ENCODE measurements at regions not wholly inside any gene's neighbourhood (a gene's known extent, or its start where the extent isn't known, plus 50 kb on each side); places are given as distances from the start of the nearest gene placed in this dataset.
A peak's percentile ranks its signal among the peaks of the same experiment; 100 is the strongest.

DNA sequence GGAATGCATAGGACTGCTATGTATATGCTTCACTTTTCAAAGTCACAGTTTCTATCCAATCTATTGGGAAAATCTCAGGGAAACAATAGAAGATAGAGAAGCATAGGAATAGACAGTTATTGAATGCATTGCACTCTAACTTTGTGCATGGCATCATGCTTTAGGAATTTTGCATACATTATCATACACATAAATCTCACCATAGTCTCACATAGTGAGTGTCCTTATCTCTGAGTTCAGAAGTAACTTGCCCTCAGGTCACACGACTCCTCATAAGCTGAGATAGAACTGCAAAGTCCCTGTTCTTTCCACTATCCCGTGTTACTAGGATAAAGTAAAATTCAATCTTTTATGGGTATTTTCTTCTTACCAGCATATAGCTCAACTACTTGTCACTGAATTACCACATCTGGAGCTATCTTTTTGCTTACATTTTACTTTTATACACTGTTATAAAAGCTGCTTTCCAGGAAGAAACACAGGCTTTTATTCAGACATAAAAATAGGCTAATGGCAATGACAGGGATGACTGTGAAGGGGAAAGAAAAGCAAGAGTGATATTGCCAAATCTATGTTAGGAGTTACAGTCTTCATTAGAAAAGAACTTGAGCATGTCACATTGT is 666.9 kb downstream of the XIRP2 start:
- TF ChIP-seq, protein P1, sequence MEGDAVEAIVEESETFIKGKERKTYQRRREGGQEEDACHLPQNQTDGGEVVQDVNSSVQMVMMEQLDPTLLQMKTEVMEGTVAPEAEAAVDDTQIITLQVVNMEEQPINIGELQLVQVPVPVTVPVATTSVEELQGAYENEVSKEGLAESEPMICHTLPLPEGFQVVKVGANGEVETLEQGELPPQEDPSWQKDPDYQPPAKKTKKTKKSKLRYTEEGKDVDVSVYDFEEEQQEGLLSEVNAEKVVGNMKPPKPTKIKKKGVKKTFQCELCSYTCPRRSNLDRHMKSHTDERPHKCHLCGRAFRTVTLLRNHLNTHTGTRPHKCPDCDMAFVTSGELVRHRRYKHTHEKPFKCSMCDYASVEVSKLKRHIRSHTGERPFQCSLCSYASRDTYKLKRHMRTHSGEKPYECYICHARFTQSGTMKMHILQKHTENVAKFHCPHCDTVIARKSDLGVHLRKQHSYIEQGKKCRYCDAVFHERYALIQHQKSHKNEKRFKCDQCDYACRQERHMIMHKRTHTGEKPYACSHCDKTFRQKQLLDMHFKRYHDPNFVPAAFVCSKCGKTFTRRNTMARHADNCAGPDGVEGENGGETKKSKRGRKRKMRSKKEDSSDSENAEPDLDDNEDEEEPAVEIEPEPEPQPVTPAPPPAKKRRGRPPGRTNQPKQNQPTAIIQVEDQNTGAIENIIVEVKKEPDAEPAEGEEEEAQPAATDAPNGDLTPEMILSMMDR (IDR thresholded peaks at IDR 0.05; ENCODE audit: borderline replicate concordance): no peak
- H3K27me3 ChIP-seq (ENCODE audit: low read depth): no peaks in the 10 kb centered on the region
- peaks cover 7% of the 10 kb centered on the region for H3K9me3 ChIP-seq (replicated peaks)
- DNase-seq: no peak
- intact Hi-C loops (cut with micrococcal nuclease): no loop called here
- H3K36me3 ChIP-seq: no peaks in the 10 kb centered on the region
- no peak overlapping the region for H3K4me3 ChIP-seq
- no peak overlapping the region for H3K27ac ChIP-seq (replicated peaks)
- H3K4me1 ChIP-seq: no peaks in the 10 kb centered on the region

DNA sequence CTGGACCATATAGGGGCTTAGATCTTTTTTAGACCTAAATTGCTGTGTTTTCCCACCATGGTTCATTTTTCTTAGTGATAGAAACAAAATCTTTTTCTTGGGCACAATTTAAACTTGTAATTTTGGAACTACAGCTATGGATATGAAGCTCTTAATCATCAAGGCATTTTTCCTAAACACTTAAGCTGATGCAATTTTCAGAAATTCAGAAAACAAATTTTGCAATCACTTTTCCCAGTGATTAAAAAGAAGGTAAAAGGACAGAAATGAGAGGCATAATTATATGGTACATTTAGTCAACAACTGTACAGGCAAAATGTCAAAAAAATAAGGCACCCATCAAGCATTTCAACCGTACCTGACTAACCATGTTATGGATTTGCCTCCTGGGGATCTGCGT is 665.4 kb downstream of the XIRP2 start:
- no peaks in the 10 kb centered on the region for H3K36me3 ChIP-seq
- no peak overlapping the region for H3K4me3 ChIP-seq
- no peaks in the 10 kb centered on the region for H3K27me3 ChIP-seq (ENCODE audit: low read depth)
- DNase-seq: no peak
- H3K9me3 ChIP-seq (replicated peaks): peaks cover 4% of the 10 kb centered on the region
- H3K27ac ChIP-seq (replicated peaks): no peak overlapping the region
- TF ChIP-seq, protein P1 (IDR thresholded peaks at IDR 0.05; ENCODE audit: borderline replicate concordance): no peak
- H3K4me1 ChIP-seq: no peaks in the 10 kb centered on the region
- intact Hi-C loops (cut with micrococcal nuclease): no loop called here

DNA sequence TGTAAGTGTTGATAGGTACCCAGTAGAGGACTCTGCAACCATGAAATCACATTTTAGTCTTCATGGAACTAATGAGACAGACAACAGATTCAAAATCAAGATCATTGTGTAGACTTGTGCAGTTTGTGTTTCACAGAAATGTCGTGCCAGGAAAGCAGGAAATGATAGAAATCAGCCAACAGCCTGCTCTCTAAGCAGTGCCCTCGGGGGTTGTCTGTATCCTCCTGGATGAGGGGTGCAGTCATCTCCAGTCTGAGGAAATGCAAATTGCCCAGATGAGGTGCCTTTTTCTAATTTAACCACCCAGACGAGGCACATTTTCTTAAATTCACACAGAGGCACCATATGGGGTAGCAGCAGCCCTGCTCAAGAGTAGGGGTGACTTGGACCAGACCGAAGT is 663.1 kb downstream of the XIRP2 start:
- H3K4me1 ChIP-seq: no peaks in the 10 kb centered on the region

DNA sequence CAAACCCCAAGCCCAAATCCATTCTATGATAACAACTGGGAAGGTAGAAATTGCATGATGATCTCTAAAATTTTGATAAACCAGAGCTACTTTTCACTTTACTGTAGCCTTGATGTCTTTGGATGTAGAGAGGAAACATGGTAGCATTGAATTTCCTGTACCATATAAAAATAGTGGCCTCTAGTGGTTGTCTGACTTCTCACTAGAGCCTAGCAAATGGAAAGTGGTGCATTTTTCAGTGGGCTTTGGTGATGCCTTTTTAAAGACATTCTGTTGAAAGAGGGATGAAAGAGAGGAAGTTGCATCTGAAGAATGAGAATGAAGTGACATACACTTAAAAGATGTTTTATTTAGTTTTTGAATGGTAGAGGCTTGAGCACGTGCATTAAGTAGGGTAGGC is 662.2 kb downstream of the XIRP2 start:
- H3K9me3 ChIP-seq (replicated peaks): no peaks in the 10 kb centered on the region
- no peaks in the 10 kb centered on the region for H3K27me3 ChIP-seq (ENCODE audit: low read depth)
- no peak overlapping the region for H3K27ac ChIP-seq (replicated peaks)

More for the DNA sequence above, 663.1 kb downstream of the XIRP2 start:
- Histone ChIP-seq H3K36me3 (no peaks in the 10 kb centered on the region), H3K9me3 (replicated peaks) (no peaks in the 10 kb centered on the region), H3K27me3 (ENCODE audit: low read depth) (no peaks in the 10 kb centered on the region), H3K4me3 (no peak overlapping the region), H3K27ac (replicated peaks) (no peak overlapping the region)
- no peak for DNase-seq
- TF ChIP-seq, protein P1 (IDR thresholded peaks at IDR 0.05; ENCODE audit: borderline replicate concordance): no peak
- intact Hi-C loops (cut with micrococcal nuclease): no loop called here

DNA sequence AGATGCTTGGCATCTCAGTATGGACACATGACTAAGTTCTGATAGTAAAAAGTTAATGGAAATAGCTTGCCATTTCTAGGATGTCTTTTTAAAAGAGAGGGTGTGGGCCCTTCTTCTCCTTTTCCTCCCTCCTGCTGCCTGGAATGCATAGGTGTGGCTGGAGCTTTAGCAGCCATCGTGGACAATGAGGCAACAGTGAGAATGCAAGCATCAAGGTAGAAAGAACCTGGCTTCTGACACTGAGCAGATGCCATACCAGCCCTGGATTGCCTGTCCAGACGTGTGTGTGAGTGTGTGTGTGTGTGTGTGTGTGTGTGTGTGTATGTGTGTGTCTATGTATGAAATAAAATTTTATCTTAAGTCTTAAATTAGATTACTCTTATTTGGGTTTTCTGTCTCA is 660.1 kb downstream of the XIRP2 start:
- DNase-seq: no peak
- no peaks in the 10 kb centered on the region for H3K4me1 ChIP-seq
- no peaks in the 10 kb centered on the region for H3K9me3 ChIP-seq (replicated peaks)
- H3K27ac ChIP-seq (replicated peaks): no peak overlapping the region
- no peaks in the 10 kb centered on the region for H3K27me3 ChIP-seq (ENCODE audit: low read depth)
- H3K4me3 ChIP-seq: no peak overlapping the region
- H3K36me3 ChIP-seq: no peaks in the 10 kb centered on the region
- intact Hi-C loops (cut with micrococcal nuclease): no loop called here
- TF ChIP-seq, protein P1 (IDR thresholded peaks at IDR 0.05; ENCODE audit: borderline replicate concordance): no peak

More for the DNA sequence above, 662.2 kb downstream of the XIRP2 start:
- H3K36me3 ChIP-seq: no peaks in the 10 kb centered on the region
- intact Hi-C loops (cut with micrococcal nuclease): no loop called here
- H3K4me3 ChIP-seq: no peak overlapping the region
- H3K4me1 ChIP-seq: no peaks in the 10 kb centered on the region
- TF ChIP-seq, protein P1 (IDR thresholded peaks at IDR 0.05; ENCODE audit: borderline replicate concordance): peak; percentile 48
- DNase-seq: no peak

Data from left ventricle myocardium inferior (tissue), 1 donor.